CD4-positive, alpha-beta T cell treated with Interleukin-15 for 1 hour (primary cell): ENCODE measurements at regions not wholly inside any gene's neighbourhood (a gene's known extent, or its start where the extent isn't known, plus 50 kb on each side); places are given as distances from the start of the nearest gene placed in this dataset.
"Not testable (repeated sequence)": the region's sequence is repeated elsewhere in the genome, so short reads cannot be mapped to it uniquely, and the experiment has no call there.

Source experiments
- DNase-seq: peaks from one replicate; pipeline ENCODE4 v3.0.0-alpha.2; 2020

GRCh38 chr11:116666673-116667249 lies 106.0 kb downstream of the BUD13 start:
- not testable (repeated sequence) for DNase-seq

DNA sequence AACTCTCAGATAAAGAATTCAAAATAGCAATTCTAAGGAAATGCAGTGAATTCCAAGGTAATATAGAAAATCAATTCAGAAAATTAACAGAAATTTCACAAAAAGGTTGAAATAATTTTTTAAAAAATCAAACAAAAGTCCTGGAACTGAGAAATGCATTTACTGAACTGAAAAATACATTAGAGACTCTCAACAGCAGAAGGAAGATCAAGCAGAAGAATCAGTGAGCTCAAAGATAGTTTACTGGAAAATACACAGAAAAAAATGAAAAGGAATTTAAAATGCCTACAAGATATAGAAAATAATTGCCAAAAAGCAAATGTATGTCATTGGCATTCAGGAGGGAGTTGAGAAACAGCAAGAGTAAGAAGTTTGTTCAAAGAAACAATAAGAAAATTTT lies 107.3 kb downstream of the BUD13 start:
- no peak for DNase-seq

DNA sequence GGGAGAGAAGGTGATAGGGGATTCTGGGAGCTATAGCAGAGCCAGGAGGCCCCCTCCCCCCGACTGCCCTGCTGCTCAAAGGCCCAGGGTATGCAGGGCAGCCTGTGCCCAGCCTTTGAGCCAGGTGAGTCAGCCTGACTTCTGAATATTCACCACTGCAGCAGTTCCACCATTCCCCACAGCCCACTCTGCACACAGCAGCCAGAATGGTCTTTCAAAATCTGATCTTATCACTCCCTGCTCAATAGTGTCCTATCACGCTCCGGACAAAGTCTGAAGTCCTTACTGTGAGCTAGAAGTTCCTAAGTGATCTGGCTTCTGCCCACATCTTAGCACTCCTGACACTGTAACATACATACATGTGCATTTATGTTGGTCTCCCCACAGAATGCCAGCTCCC lies 111.7 kb downstream of the BUD13 start:
- no peak for DNase-seq

DNA sequence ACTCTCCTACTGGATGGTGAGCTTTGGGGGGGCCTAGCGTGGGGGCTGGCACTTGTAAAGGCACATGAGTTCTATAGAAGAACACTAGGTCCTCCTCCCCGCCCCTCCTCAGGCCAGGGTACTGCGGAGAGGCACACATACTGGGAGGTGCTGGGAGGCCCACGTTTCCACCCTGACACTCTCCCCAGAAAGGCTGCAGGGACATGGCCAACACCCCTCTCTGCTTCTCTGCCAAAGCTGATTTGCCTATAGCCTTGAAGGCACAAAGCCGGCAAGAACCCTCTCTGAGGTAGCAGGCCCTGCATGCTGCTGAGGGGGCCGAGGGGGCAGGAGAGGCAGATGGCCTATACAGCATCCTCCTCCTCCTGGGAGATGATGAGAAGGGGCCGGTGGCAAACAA lies 112.8 kb downstream of the BUD13 start:
- DNase-seq: no peak

DNA sequence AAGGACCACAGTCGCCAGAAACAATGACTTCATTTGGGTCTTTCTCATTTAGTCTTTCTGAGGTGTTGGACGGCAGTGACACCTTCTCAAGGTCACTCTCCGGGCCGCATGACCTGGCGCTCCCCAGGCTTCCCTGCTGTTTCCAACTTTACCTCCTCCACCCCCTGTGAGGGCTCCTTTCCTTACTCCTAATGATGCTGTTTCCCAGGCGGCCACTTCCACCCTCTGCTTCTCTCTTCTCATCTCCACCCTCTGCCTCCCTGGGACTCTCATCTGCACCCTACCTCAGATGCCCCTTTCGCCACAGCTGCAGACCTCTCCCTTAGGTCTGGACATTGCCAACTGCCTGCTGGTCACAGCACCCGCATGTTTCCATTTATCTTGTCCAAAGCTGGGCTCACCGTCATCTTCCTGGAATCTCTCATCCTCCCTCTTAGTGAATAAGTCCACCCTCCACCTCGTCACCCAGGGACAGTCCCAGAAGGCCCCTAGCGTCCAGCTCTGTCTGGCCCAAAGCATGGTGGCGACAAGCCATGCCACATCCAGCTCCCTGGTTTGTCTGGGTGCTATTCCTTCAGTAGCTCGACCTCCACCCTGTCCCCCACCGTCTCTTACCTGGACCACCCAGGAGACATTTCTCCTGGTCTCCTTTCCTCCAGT lies 113.8 kb downstream of the BUD13 start:
- DNase-seq: no peak

GRCh38 chr11:116657842-116658825 lies 114.7 kb downstream of the BUD13 start:
- DNase-seq: no peak

DNA sequence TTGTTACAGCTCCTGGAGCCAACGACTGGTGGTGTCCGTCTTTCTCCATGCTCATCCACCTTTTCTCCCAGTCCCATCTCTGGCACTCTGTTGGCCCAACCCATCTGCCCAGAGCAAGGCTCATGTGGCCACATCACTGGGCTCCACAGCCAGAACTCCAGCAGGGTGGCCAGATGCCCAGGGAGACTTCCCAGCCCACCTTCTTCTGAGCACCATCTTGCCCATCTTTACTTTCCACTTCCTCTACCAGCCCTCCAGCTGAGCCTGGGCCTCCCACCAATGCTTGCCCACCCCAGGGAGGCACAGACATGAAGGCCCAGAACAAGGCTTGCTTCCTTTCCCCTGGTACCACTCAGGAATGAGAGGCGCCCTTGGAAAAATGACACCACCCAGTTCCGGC lies 116.8 kb downstream of the BUD13 start:
- no peak for DNase-seq

- no peak for DNase-seq
Measured at GRCh38 chr11:116654526-116654925, 118.3 kb downstream of the BUD13 start.

- no peak for DNase-seq
Measured at GRCh38 chr11:116653206-116653605, 119.6 kb downstream of the BUD13 start.

- no peak for DNase-seq
Measured at GRCh38 chr11:116651737-116652237, 121.0 kb downstream of the BUD13 start.

DNA sequence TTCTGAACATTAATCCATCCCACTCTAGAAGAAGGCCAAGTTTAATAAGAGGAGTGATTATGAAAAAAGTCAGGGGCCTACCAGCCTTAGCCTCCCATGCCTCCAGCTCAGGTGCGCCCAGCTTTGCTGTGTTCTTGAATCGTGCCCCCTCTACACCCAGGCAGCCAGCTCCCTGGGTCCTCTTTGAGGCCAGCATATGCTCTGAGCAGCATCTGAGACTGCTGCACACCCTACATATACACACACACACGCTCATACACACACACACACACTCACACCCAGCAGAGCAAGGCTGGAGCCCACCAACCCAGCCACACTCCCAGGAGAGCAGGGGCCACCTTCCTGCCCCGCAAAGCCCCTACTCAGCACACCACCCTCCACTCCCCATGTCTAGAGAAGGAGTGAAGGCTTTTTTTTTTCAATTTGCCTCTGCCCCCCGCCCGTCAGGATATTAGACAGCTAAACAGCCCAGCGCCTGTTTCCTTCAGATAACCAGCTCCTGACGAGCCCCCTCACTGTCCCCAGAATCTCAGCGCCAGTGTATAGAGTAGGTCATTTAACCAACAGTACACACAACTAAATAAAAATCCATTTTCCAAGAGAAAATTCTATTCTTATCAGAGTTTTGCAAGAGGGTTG lies 121.6 kb downstream of the BUD13 start:
- DNase-seq: no peak

DNA sequence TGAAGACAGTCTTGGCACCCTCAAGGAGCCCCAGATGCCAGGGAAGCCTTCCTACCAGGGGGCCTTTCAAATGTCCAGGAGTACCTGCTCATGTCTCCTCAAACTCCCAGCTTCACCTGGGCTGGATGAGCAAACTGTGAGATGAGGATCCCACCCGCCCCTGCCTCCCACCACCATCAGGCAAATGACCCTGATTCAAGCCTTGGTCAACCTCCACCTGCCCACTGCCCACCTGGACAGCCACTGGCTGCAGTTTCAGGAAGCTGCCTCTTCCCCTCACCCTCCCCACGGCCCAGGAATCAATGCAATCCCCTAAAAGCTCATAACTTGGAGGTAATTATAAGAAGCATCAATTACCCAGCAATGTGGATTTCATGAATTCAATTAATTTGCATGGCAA lies 122.7 kb downstream of the BUD13 start:
- no peak for DNase-seq

DNA sequence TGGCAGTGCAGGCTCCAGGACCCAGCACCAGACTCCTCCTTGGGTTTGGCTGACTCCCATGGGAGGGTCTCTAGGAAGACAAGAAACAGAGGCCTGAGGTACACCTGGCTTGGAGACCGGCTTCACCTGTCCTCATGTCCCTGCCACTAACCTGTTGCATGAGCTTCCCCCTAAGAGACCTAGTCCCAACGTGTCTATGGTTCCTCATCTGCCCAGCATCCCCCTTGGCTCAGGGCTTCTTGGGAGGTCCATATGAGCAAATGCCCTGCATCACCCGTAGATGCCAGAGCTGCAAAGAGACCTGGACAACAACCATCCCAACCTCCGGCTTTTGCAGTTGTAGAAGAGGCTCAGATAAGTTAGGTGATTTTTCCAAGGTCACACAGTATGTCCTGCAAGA lies 123.5 kb downstream of the BUD13 start:
- DNase-seq: no peak

- DNase-seq: no peak
Measured at GRCh38 chr11:116648247-116649174, 124.3 kb downstream of the BUD13 start.

GRCh38 chr11:116647305-116648080 lies 125.3 kb downstream of the BUD13 start:
- DNase-seq: no peak

- no peak for DNase-seq
Measured at GRCh38 chr11:116646191-116646590, 126.6 kb downstream of the BUD13 start.

GRCh38 chr11:116644941-116645305 lies 127.9 kb downstream of the BUD13 start:
- DNase-seq: no peak

GRCh38 chr11:116644201-116644940 lies 128.4 kb downstream of the BUD13 start:
- DNase-seq: no peak

DNA sequence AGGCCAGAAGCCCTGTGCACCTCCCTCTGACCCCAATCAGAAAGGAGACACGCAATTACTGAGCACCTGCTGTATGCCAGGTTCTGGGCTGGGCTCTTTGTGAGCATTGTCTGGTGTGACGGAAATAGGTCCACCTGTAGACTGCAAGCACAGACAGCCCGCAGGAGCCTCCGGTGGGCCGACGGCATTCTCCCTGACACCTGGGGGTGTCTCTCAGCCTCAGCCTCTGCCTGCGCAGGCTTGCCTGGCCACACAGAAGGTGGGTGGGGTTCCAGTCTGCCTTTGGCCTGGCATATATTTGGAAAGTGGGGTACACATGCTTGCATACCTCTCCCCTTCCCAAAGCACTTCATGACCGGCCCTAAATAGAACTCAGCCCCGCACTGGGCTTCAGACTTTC lies 129.3 kb downstream of the BUD13 start:
- DNase-seq: no peak

- DNase-seq: no peak
Measured at GRCh38 chr11:116642902-116643301, 129.9 kb downstream of the BUD13 start.

DNA sequence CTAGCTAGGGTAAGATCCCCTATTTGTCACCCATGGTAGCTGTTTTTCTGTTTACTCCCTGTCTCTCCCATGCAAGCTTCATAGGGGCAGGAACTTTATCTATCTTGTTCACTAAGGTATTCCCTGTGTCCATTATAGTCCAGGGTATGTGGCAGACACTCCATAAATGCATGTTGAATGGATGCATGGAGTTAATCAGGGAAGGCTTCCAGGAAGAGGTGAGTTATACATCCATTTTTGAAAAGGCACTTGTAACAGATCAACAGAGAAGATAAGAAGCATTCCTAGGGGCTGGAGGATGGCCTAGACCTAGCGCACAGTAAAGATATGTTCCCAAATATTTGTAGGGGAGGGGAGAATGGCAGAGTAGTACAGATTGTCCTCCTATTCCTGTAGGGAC lies 130.3 kb downstream of the BUD13 start:
- no peak for DNase-seq
